ENCODE measurements at regions not wholly inside any gene's neighbourhood (a gene's known extent, or its start where the extent isn't known, plus 50 kb on each side); places are given as distances from the start of the nearest gene placed in this dataset.

DNA sequence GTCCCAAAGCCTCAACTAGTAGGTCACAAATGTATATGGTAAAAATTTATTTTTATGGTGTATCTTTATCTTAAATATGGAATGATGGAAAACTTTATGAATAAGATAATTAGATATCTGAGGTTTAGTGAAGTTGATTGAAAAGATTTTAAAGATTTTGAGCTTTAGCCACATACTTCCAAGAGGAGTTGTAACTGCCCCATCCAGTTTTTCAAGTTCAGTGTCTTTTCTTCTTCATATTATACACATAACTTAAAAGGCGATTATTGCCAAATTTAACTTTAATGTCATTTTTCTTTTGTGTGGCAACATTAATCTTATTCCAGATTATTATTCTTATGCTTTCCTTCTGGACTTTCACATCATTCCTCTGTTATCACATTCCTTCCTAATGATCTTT lies 266.4 kb downstream of the TINAG start:
- no peak for DNase-seq

DNA sequence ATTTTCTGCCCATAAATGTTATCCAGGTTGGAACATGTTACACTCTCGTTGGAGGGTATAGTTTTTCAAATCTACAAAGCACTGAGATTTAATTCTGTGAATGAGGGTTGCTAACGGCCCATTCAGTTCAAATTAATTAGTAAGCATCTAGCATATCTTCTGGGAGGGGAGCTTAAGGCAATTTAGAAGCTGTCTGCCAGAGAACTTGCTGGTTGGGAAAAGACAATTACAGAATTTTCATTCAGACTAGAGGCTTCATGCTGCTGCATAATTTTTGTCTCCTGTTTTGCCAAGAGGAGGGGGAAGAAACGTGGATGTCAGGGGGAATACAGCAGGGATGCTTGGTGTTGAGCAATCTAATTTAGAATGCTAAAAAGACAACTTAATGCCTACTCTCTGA lies 268.3 kb upstream of the FAM83B start:
- DNase-seq, result no peak

DNA sequence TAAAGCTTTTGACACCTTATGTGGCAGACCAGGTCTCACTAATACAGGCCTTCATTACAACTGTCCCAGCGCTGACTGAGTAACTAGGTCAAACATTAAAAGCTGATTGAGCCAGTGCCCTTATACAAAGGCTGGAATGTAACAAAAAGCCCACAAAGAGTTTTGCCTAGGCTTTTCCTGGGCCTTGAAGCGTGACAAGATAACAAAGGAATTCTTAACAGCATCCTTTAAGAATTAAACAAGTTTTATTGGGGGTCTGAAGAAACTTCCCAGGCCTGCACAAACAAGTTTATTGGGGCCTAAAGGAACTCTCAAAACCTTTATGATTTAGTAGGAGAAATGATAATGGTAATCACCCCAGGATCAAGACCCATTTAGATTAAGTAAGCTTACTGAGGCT lies 267.6 kb upstream of the FAM83B start:
- DNase-seq, result peak; percentile 68

DNA sequence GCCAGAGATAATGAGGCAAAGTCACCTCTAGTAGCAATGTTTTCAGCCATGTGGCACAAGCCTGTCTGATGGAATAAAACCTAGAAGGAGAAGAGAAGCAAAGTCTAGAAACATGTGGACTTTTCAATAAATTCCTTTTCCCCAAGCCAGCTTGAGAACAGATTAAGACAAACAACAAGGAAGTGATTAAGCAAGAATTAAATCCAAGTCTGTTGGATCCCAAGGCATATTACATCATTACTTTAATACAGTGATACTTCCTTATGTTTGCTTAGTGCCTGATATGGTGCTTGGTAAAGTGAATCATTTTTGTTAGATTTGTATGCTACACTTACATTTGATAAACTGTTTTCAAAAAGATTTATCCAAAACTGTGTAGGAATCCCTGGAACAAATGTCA lies 260.3 kb upstream of the FAM83B start:
- DNase-seq, result peak; percentile 38

DNA sequence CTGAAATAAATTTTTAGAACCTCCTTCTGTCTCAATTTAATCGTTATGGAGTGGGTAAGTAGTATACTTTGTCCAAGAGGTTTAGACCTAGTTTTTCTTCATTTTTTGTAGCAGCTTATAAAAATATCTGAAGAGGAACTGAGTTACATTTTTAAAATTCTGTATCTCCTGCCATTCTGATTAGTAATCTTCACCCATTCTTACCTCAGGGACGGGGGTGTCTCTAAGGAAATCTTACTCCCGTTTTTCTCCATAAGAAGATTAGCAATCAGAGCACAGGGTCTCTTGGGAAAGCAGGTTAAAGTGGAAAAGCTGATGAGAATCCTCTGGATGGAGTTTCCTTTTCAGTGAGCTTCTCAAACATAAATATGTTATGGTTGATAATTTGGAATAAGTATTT lies 259.3 kb upstream of the FAM83B start:
- peak; percentile 29 for DNase-seq

DNA sequence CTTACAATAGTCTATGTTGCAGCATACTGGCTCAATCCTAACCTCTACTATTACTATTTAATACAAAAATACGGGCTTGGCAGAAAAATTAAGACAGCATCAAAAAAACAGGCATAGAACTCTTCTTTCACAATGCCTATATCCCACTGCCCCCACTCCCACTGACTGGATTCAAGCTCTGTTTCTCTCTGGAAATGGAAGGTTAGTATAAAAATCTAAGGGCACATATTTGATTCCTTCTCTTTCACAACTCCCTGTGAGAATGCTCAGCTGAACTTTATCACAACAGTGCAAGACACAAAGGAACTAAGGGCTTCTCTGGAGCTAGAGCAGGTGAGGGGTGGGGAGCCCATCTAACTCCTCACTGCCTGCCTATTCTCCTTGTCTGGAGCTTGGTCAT lies 258.4 kb upstream of the FAM83B start:
- no peak for DNase-seq

DNA sequence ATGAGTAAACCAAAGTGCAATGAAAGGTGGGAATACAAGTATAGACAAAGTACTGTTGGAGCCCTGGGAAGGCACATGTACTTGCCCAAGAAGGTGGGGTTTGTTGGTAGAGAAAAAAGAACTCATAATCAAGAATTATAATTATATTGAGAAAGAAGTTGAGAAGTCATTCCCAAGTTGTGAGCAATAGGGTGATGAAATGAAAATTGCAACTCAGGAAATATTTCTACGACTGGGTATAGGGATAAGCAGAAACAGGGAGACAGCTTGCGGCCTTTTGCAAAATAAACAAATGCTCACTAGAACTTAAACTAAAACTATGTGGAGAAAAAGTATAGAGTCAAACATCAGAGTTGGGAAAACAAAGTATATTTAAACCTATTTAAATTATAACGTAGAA lies 250.7 kb upstream of the FAM83B start:
- DNase-seq, result peak; percentile 45

DNA sequence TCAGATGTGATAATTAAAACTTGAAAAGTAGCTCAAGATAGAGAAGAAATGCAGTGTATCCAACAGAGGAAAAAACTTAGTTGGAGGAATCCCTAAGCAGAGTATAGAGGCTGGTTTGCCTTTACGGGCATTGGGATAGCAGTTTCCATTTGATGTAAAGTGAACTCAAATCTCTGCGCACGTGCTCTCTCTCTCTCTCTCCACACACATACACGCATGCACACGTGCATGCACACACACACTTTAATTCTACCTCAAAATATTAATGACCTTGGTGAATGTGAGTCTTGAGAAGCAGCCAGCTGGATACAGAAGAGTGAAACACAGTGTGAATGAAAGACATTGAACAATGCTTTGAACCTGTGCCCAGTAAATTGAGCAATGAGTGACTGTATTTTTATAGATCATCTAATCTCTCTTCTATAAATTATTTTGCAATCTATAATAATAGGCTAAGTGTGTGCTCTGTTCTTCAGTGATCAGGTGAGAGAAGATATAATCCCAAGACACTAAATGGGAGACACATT lies 247.7 kb upstream of the FAM83B start:
- DNase-seq, result no peak

DNA sequence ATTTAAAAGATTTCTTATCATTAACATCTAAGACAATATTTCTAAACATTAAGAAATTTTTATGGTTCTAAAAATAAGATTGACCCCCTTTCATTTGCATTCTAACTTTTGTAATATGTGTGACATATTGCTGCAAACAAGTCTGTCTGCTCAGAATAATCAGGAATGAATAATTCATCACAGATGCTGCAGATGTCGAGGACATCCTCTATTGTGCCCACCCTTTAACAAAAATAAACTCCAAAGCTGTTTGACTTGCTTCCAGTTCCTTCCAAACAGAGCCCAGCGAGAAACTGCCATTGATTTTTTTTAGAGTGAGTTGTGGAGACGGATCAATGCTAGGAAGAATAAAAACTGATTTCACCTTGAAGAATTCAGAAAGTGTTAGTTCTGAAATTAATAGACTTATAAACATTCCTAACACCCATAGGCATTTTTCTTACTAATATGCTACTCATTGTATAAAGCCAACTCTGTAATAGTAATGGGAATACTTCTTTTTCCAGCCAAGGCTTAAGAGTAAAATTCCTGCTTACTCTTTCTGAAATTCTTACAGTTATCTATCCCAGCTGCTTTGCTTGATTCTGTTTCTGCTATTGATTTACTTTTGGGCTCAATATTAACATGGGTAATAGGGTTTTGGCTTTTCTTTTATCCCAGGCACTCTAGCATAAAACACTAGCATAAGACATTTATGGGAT lies 244.8 kb upstream of the FAM83B start:
- DNase-seq, result no peak

DNA sequence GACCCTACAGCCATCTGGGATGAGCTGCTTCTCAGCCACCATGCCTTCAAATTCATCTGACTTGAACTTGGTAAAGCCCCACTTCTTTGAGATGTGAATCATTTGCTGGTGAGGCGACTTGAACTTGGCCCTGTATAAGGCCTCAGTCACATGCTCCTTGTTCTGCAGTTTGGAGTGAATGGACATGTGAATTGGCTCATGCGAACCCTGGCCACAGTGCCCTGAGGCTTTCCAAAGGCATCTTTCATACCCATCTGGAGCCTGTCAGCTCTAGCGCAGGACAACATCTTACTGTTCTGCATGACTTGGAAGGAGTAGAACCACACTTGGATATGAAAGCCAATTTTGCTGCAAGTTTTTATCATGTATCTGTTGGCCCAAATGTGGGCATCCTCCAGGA lies 244.0 kb upstream of the FAM83B start:
- no peak for DNase-seq

DNA sequence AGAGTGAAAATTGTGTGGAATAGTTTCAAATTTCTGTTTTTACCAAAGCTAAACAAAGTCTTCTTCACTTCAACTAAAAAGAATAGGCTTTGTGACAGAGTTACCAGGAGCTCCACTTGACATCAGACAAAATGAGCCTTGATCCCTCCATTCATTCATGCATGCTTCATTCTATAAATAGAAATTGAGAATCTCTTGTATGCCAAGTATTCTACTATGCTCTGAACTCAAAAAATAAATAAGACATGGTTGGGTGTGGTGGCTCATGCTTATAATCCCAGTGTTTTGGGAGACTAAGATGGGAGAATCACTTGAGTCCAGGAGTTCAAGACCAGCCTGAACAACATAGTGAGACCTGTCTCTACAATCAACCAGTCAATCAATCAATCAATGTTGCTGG lies 236.6 kb upstream of the FAM83B start:
- no peak for DNase-seq

DNA sequence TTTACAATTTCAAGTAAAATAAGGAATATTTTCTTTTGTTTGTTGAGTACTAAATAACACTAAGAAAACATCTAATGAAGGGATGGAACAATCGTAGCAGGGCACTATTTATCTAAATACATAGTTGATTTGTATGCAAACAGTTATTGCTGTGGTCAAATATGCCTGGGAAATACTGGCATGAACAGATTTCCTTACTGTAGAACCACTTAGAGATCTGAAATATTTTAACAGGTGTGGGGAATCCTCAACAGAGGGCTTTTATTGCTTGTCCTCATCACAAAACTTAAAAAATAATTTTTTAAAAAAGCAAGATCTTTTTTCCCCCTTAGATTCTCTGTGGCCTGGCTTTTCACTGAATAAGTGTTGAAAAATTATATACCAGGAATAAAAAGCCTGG lies 233.0 kb upstream of the FAM83B start:
- DNase-seq, result no peak

DNA sequence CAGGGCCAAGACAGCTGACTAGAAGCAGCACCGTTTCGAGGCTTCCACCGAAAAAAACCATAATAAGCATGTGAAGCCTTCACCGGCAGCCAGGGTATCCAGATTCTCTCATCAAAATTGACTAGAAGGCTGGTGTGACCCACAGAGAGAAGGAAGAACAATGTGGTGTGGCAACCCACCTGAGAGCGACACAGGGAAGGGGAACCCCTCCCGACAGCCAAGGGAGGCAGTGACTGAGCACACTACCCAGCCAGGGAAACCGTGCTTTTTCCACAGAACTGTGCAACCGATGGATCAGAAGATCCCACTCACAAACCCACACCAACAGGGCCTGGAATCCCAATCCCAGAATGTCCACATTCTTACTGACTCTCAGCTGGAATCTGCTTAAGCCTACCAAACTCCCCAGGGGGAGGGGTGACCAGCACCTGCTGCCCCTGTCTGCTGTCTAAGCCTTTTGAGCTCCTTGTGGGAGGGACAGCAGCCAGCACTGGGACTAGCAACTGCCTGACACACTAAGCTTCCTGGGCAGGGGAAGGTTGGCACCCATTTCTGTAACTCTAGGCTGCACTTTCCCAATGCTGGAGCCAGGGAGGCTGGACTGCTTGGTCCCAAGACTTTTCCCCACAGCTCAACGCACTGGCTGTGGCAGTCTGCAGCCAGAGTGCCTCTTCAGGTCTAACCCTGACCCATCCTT lies 231.9 kb upstream of the FAM83B start:
- DNase-seq, result no peak

DNA sequence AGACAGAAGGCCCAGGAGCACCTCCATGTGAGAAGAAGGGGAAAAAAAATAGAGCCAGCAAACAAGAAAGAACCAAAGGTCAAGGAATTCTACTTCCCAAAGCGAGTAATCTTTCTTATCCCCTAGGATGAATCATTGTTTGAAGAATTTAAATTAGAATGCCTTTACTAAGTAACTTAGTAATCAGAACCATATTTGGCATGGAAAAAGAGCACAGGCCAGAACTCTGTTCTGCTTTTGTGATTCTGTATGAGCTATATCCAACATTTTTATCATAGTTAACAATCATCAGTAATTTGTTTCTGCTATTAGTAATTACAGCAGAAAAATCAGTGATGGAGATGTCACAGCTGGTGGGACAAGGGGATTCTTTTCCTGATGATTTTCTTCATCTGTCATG lies 228.8 kb upstream of the FAM83B start:
- DNase-seq, result peak; percentile 81

DNA sequence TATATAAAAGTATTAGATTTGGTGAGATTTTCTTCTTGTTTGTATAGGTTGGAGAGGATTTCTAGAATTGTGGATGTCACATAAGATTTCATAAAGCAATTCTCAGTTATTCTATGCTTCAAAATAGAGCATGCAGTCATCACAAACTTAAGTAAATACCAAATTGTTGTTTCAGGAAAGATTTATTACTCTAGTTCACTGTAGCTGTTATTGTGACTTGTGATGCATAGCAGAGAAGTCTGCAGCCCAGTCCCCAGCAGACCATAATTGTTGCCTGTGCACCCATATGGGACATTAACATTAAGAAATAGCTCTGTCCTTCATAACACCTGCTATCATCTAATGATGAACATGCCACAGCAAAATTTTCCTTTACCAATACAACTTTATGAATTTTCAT lies 228.0 kb upstream of the FAM83B start:
- DNase-seq, result no peak

DNA sequence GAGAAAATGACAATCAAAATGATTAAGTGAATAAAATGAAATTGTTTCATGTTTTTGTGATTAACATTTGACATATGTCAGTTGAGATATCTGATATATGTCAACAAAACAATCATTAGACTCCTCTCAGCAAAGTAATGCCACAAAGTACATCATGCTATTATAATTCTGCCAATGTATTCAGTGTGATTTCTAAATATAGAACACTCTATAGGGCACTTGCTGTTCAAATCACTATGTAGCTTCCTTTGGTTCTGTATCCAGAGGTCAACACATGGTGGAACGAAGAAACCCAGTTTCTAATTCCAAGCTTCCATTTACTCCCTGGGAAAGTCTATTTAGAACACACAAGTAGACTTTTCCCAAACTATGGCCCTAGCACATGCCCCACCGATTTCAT lies 227.5 kb upstream of the FAM83B start:
- DNase-seq, result no peak

DNA sequence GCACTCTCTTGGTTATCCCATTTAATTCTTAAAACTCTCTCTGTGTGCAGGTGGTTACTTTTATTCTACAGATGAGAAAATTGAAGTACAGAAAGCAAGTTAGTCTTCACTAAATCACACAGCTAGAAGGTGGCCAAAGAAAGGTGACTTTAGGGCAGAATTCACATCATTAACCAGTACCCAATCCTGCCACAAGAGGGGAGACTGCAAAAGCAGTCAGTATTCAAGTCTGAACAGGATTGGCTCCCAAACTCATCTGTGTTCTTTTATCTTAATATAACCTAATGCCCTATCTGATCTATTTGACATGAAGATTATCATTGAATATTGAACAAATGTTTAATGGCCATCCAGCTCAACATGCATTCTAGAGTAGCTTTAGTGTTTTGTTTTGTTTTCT lies 225.3 kb upstream of the FAM83B start:
- no peak for DNase-seq

DNA sequence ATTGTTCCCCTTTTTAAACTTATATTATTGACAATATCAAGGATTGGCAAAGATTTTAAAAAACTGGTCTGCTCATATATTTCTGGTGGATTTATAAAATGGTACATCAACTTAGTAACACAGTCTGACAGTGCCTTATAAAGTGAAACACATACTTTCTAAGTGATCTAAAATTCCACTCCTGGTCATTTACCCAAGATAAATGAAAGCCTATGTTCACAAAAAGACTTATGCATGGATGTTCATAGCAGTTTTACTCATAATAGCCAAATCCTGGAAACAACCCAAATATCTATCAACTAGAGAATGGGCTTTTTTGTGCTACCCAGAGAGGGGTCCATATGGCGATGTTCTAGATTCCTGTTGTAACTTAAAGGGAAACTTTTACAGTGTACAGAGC lies 222.4 kb upstream of the FAM83B start:
- DNase-seq, result no peak

DNA sequence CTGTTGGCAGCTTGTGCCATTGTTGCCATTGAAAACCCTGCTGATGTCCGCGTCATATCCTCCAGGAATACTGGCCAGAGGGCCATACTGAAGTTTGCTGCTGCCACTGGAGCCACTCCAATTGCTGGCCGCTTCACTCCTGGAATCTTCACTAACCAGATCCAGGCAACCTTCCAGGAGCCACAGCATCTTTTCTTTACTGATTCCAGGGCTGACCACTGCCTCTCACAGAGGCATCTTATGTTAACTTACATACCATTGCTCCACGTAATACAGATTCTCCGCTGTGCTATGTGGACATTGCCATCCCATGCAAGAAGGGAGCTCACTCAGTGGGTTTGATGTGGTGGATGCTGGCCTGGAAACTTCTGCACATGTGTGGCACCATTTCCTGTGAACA lies 221.8 kb upstream of the FAM83B start:
- peak; percentile 46 for DNase-seq

DNA sequence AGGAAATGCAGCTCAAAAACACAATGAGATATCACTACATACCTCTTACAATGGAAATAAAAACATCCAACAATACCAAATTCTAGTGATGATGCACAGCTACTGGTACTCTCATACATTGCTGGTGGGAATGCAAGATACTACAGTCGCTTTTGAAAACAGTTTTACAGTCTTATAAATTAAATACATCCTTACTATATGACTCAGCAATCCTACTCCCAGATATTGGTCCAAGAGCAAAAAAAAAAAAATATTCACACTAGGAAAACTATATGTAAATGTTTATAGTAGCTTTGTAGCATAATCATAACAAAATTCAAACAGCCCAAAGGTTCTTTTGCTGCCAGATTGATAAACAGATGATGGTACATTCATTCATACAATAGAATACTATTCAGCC lies 217.4 kb upstream of the FAM83B start:
- no peak for DNase-seq

DNA sequence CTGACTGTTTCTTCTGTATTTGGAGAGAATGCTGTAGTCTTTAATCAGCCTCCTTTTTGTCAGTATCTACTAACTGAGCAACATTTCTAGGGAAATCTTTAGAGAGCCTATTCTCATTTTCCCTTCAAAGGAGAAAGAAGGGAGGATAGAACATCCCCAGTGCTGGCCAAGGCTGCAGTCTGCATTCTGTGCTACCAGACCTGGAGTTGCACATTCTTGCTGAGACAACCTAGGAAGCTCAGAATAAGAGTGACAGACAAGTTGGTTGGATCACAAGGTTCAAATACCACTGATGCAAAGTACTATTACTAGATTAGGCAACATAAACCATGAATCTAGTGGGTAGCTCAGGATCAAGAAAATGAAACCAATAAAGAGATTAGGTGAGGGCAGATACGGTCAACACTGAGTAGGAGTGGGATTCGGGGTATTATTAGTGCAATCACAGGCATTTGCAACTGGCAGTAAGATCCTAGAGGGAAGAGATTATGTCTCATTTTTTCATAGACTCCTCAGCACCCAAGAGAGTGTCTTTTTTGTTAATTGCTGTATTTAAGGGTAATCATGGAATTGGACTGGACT lies 213.5 kb upstream of the FAM83B start:
- no peak for DNase-seq

DNA sequence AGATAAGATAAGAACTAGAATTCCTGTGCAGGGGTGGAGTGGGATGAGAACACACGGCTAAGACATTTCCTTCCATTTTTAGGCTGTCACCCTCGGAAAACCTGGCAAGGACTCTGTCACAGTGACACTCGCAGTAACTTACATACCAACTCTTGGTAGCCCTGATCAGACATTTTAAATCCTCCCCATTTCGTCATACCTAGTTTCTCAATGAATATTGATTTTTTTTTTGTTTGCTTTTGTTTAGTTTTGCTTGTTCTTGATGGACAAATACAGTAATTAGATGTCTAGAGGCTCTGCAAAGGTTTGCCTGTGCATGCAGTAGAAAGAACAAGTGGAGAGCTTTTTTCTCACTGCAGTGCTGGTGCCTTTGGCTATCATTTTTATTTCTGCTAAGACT lies 213.0 kb upstream of the FAM83B start:
- DNase-seq, result no peak

DNA sequence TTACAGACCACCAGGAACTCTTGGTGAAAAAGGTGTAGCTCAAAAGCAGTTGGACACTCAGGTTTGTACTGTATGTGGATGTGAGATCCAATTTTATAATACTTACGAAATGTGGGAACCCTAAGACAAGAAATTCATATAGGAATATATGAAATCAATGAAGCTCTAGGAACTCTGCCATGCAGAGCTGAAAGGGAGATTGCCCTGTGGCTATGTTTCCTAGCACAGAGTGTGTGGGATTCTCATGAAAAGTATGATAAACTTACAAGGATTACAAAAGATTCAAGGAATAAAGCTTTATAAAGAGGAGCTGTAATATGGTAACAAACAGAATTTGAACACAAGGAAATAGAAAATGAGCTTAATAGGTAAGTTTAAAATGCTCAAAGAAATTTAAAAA lies 205.7 kb upstream of the FAM83B start:
- no peak for DNase-seq

Data from EL (cell line).